Activated CD4-positive, alpha-beta memory T cell treated with anti-CD3 and anti-CD28 coated beads for 36 hours (primary cell): ENCODE measurements at regions not wholly inside any gene's neighbourhood (a gene's known extent, or its start where the extent isn't known, plus 50 kb on each side); places are given as distances from the start of the nearest gene placed in this dataset.

ENCODE experiments used
- CTCF ChIA-PET: fragments of 350-600 bp; sonication (Branson Sonifier 250); formaldehyde crosslinking; loops from one replicate; lab custom pipeline; 2021; ENCODE audit warnings: antibody characterized with exemption, inconsistent platforms; lab: Charles Lee
- POLR2A ChIA-PET: fragments of 350-600 bp; sonication (Branson Sonifier 250); formaldehyde crosslinking; loops from one replicate; lab custom pipeline; 2021; ENCODE audit warnings: antibody characterized with exemption; lab: Charles Lee
- DNase-seq: peaks from one replicate; pipeline ENCODE4 v3.0.0-alpha.2; 2020
- H3K27ac Mint-ChIP-seq: one replicate; pipeline ENCODE4 v1.8.0; 2021; ENCODE audit warnings: mixed read lengths
- H3K27me3 Mint-ChIP-seq: one replicate; pipeline ENCODE4 v1.8.0; 2021; ENCODE audit warnings: mixed read lengths
- H3K36me3 Mint-ChIP-seq: one replicate; pipeline ENCODE4 v1.8.0; 2021; ENCODE audit warnings: mixed read lengths
- H3K4me1 Mint-ChIP-seq: one replicate; pipeline ENCODE4 v1.8.0; 2021; ENCODE audit warnings: low read depth, mixed read lengths
- H3K4me3 Mint-ChIP-seq: one replicate; pipeline ENCODE4 v1.8.0; 2021; ENCODE audit warnings: mild to moderate bottlenecking, mixed read lengths
- H3K9me3 Mint-ChIP-seq: one replicate; pipeline ENCODE4 v1.8.0; 2021; ENCODE audit warnings: mixed read lengths
- intact Hi-C: fragments of 100-400 bp; cut with micrococcal nuclease; formaldehyde crosslinking; loops from one replicate; pipeline ENCODE4 v1.15.1; 2023

- intact Hi-C loops = no loop called here
- no peak overlapping the region for H3K27ac Mint-ChIP-seq
- H3K4me3 Mint-ChIP-seq = no peak overlapping the region
- H3K36me3 Mint-ChIP-seq = no peaks in the 10 kb centered on the region
- H3K4me1 Mint-ChIP-seq = no peaks in the 10 kb centered on the region
- no peaks in the 10 kb centered on the region for H3K27me3 Mint-ChIP-seq
- peaks cover 6% of the 10 kb centered on the region for H3K9me3 Mint-ChIP-seq
- DNase-seq = no peak
- ChIA-PET CTCF (no interaction called here), POLR2A (no interaction called here)
These were observed 299.6 kb upstream of the ZNF521 start for GRCh38 chr18:25651553-25651952.

GRCh38 chr18:25650201-25650941 is 298.4 kb upstream of the ZNF521 start:
- H3K27me3 Mint-ChIP-seq = no peaks in the 10 kb centered on the region
- POLR2A ChIA-PET = no interaction called here
- H3K4me1 Mint-ChIP-seq = no peaks in the 10 kb centered on the region
- DNase-seq = no peak
- H3K36me3 Mint-ChIP-seq = no peaks in the 10 kb centered on the region
- no peak overlapping the region for H3K27ac Mint-ChIP-seq
- intact Hi-C loops = no loop called here
- CTCF ChIA-PET = no interaction called here
- H3K4me3 Mint-ChIP-seq = no peak overlapping the region
- H3K9me3 Mint-ChIP-seq = peaks cover 6% of the 10 kb centered on the region

- H3K9me3 Mint-ChIP-seq = peaks cover 5% of the 10 kb centered on the region
- intact Hi-C loops = no loop called here
- no peak overlapping the region for H3K4me3 Mint-ChIP-seq
- H3K27me3 Mint-ChIP-seq = no peaks in the 10 kb centered on the region
- no peaks in the 10 kb centered on the region for H3K4me1 Mint-ChIP-seq
- no peak overlapping the region for H3K27ac Mint-ChIP-seq
- H3K36me3 Mint-ChIP-seq = no peaks in the 10 kb centered on the region
- ChIA-PET POLR2A (no interaction called here), CTCF (no interaction called here)
- DNase-seq = no peak
These were observed 296.8 kb upstream of the ZNF521 start for GRCh38 chr18:25648716-25649260.

GRCh38 chr18:25647404-25647803 is 295.4 kb upstream of the ZNF521 start:
- peaks cover 5% of the 10 kb centered on the region for H3K9me3 Mint-ChIP-seq
- no peaks in the 10 kb centered on the region for H3K36me3 Mint-ChIP-seq
- no peaks in the 10 kb centered on the region for H3K27me3 Mint-ChIP-seq
- intact Hi-C loops = no loop called here
- POLR2A ChIA-PET = no interaction called here
- H3K4me1 Mint-ChIP-seq = no peaks in the 10 kb centered on the region
- CTCF ChIA-PET = no interaction called here
- no peak for DNase-seq
- H3K27ac Mint-ChIP-seq = no peak overlapping the region
- no peak overlapping the region for H3K4me3 Mint-ChIP-seq

GRCh38 chr18:25646971-25647370 is 295.0 kb upstream of the ZNF521 start:
- no peaks in the 10 kb centered on the region for H3K27me3 Mint-ChIP-seq
- ChIA-PET POLR2A (no interaction called here), CTCF (no interaction called here)
- H3K4me3 Mint-ChIP-seq = no peak overlapping the region
- intact Hi-C loops = no loop called here
- peaks cover 6% of the 10 kb centered on the region for H3K9me3 Mint-ChIP-seq
- no peak overlapping the region for H3K27ac Mint-ChIP-seq
- no peaks in the 10 kb centered on the region for H3K4me1 Mint-ChIP-seq
- H3K36me3 Mint-ChIP-seq = no peaks in the 10 kb centered on the region
- no peak for DNase-seq

- Mint-ChIP-seq H3K4me1 (no peaks in the 10 kb centered on the region), H3K27ac (no peak overlapping the region), H3K4me3 (no peak overlapping the region), H3K27me3 (no peaks in the 10 kb centered on the region), H3K36me3 (no peaks in the 10 kb centered on the region), H3K9me3 (peaks cover 2% of the 10 kb centered on the region)
- CTCF ChIA-PET = no interaction called here
- no peak for DNase-seq
- intact Hi-C loops = loop anchor here (10.0 kb wide), 1 partner anchor 65 kb away; no protein-coding TSS in a partner anchor
- POLR2A ChIA-PET = no interaction called here
These were observed 287.6 kb upstream of the ZNF521 start for GRCh38 chr18:25639596-25639995.

GRCh38 chr18:25633563-25633962 is 281.6 kb upstream of the ZNF521 start:
- intact Hi-C loops = loop anchor here (10.0 kb wide), 1 partner anchor 59 kb away; no protein-coding TSS in a partner anchor
- no peak overlapping the region for H3K27ac Mint-ChIP-seq
- no peaks in the 10 kb centered on the region for H3K27me3 Mint-ChIP-seq
- no peak overlapping the region for H3K4me3 Mint-ChIP-seq
- peaks cover 3% of the 10 kb centered on the region for H3K9me3 Mint-ChIP-seq
- ChIA-PET CTCF (no interaction called here), POLR2A (no interaction called here)
- H3K4me1 Mint-ChIP-seq = no peaks in the 10 kb centered on the region
- DNase-seq = no peak
- no peaks in the 10 kb centered on the region for H3K36me3 Mint-ChIP-seq

GRCh38 chr18:25630682-25631081 is 278.7 kb upstream of the ZNF521 start:
- Mint-ChIP-seq H3K27ac (no peak overlapping the region), H3K36me3 (peaks cover 2% of the 10 kb centered on the region), H3K27me3 (no peaks in the 10 kb centered on the region), H3K9me3 (peaks cover 21% of the 10 kb centered on the region), H3K4me3 (no peak overlapping the region), H3K4me1 (no peaks in the 10 kb centered on the region)
- CTCF ChIA-PET = no interaction called here
- no peak for DNase-seq
- POLR2A ChIA-PET = no interaction called here
- intact Hi-C loops = loop anchor here (10.0 kb wide), 1 partner anchor 56 kb away; no protein-coding TSS in a partner anchor

GRCh38 chr18:25621682-25622081 is 269.7 kb upstream of the ZNF521 start:
- H3K36me3 Mint-ChIP-seq = peaks cover 2% of the 10 kb centered on the region
- DNase-seq = no peak
- intact Hi-C loops = no loop called here
- no peaks in the 10 kb centered on the region for H3K4me1 Mint-ChIP-seq
- ChIA-PET CTCF (no interaction called here), POLR2A (no interaction called here)
- peaks cover 18% of the 10 kb centered on the region for H3K9me3 Mint-ChIP-seq
- no peaks in the 10 kb centered on the region for H3K27me3 Mint-ChIP-seq
- H3K27ac Mint-ChIP-seq = no peak overlapping the region
- no peak overlapping the region for H3K4me3 Mint-ChIP-seq

- intact Hi-C loops = no loop called here
- CTCF ChIA-PET = no interaction called here
These were observed 269.2 kb upstream of the ZNF521 start for GRCh38 chr18:25621144-25621543.

GRCh38 chr18:25614168-25614567 is 262.2 kb upstream of the ZNF521 start:
- POLR2A ChIA-PET = no interaction called here
- intact Hi-C loops = no loop called here
- CTCF ChIA-PET = no interaction called here

More at GRCh38 chr18:25621144-25621543, 269.2 kb upstream of the ZNF521 start:
- H3K4me3 Mint-ChIP-seq = no peak overlapping the region
- no peaks in the 10 kb centered on the region for H3K27me3 Mint-ChIP-seq
- H3K4me1 Mint-ChIP-seq = no peaks in the 10 kb centered on the region
- POLR2A ChIA-PET = no interaction called here
- H3K9me3 Mint-ChIP-seq = peaks cover 15% of the 10 kb centered on the region
- no peak for DNase-seq
- H3K27ac Mint-ChIP-seq = no peak overlapping the region
- H3K36me3 Mint-ChIP-seq = peaks cover 1% of the 10 kb centered on the region

GRCh38 chr18:25612466-25612865 is 260.5 kb upstream of the ZNF521 start:
- intact Hi-C loops = no loop called here
- no peaks in the 10 kb centered on the region for H3K36me3 Mint-ChIP-seq
- ChIA-PET CTCF (no interaction called here), POLR2A (no interaction called here)
- no peaks in the 10 kb centered on the region for H3K4me1 Mint-ChIP-seq
- H3K9me3 Mint-ChIP-seq = no peaks in the 10 kb centered on the region
- no peak for DNase-seq
- no peak overlapping the region for H3K4me3 Mint-ChIP-seq
- no peaks in the 10 kb centered on the region for H3K27me3 Mint-ChIP-seq
- no peak overlapping the region for H3K27ac Mint-ChIP-seq

More at GRCh38 chr18:25614168-25614567, 262.2 kb upstream of the ZNF521 start:
- DNase-seq = no peak
- no peaks in the 10 kb centered on the region for H3K27me3 Mint-ChIP-seq
- no peak overlapping the region for H3K4me3 Mint-ChIP-seq
- no peaks in the 10 kb centered on the region for H3K9me3 Mint-ChIP-seq
- H3K36me3 Mint-ChIP-seq = no peaks in the 10 kb centered on the region
- no peaks in the 10 kb centered on the region for H3K4me1 Mint-ChIP-seq
- H3K27ac Mint-ChIP-seq = no peak overlapping the region

GRCh38 chr18:25608091-25608490 is 256.1 kb upstream of the ZNF521 start:
- no peak for DNase-seq
- CTCF ChIA-PET = no interaction called here
- Mint-ChIP-seq H3K36me3 (no peaks in the 10 kb centered on the region), H3K4me3 (no peak overlapping the region), H3K27ac (no peak overlapping the region), H3K9me3 (no peaks in the 10 kb centered on the region), H3K27me3 (no peaks in the 10 kb centered on the region), H3K4me1 (no peaks in the 10 kb centered on the region)
- POLR2A ChIA-PET = no interaction called here
- intact Hi-C loops = no loop called here
